ENCODE measurements at regions not wholly inside any gene's neighbourhood (a gene's known extent, or its start where the extent isn't known, plus 50 kb on each side); places are given as distances from the start of the nearest gene placed in this dataset.

DNA sequence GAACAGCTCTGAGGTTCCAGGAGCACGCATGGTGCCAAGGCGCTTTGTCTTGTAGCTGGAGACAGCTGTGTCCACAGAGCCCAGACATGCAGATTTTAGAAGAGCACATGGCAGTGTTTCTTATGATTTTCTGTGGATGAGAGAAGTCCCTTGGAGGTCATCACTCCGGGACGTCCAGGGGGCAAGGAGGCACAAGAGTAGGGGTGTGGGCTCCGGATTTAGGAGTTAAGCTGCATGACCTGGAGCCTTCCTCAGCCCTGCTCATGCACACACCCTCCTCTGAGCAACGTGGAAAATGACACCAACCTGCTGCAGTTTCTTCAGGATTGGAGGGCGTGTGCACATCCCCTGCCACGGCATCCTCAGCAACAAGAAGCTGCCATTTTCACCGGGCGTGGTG lies 1286.7 kb downstream of the TBC1D22A start:
- no peak for DNase-seq (ENCODE audit: low read depth, low spot score)
- no peak for ATAC-seq
- no peak overlapping the region for H3K9ac ChIP-seq (ENCODE audit: low read length)
- CTCF ChIA-PET: no interaction called here
- no peaks in the 10 kb centered on the region for H4K20me1 ChIP-seq (ENCODE audit: insufficient read depth)
- peaks cover 0 to 3% of the 10 kb centered on the region in 2 experiments; a peak in 1 of 4 replicates for H3K9me3 ChIP-seq (ENCODE audit: control insufficient read depth in 1 of 2, insufficient read depth in 1 of 2, low read depth in 1 of 2, low read length in 2 of 2)
- 0 out of 2 replicates have a peak, but pooled peaks cover 4% of the 10 kb centered on the region for H3K27me3 ChIP-seq (ENCODE audit: insufficient read depth, low read length)
- H2AFZ ChIP-seq (ENCODE audit: low read depth, low read length, poor library complexity, severe bottlenecking): no peak overlapping the region
- TF ChIP-seq, protein P1, sequence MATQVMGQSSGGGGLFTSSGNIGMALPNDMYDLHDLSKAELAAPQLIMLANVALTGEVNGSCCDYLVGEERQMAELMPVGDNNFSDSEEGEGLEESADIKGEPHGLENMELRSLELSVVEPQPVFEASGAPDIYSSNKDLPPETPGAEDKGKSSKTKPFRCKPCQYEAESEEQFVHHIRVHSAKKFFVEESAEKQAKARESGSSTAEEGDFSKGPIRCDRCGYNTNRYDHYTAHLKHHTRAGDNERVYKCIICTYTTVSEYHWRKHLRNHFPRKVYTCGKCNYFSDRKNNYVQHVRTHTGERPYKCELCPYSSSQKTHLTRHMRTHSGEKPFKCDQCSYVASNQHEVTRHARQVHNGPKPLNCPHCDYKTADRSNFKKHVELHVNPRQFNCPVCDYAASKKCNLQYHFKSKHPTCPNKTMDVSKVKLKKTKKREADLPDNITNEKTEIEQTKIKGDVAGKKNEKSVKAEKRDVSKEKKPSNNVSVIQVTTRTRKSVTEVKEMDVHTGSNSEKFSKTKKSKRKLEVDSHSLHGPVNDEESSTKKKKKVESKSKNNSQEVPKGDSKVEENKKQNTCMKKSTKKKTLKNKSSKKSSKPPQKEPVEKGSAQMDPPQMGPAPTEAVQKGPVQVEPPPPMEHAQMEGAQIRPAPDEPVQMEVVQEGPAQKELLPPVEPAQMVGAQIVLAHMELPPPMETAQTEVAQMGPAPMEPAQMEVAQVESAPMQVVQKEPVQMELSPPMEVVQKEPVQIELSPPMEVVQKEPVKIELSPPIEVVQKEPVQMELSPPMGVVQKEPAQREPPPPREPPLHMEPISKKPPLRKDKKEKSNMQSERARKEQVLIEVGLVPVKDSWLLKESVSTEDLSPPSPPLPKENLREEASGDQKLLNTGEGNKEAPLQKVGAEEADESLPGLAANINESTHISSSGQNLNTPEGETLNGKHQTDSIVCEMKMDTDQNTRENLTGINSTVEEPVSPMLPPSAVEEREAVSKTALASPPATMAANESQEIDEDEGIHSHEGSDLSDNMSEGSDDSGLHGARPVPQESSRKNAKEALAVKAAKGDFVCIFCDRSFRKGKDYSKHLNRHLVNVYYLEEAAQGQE (IDR thresholded peaks at IDR 0.05; ENCODE audit: low read depth): no peak
- TF ChIP-seq, protein P2, sequence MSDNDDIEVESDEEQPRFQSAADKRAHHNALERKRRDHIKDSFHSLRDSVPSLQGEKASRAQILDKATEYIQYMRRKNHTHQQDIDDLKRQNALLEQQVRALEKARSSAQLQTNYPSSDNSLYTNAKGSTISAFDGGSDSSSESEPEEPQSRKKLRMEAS (IDR thresholded peaks at IDR 0.05): no peak
- no peak for TF ChIP-seq EZH2phosphoT487 (IDR thresholded peaks at IDR 0.05; ENCODE audit: borderline replicate concordance)
- H3K4me2 ChIP-seq (ENCODE audit: low read length): no peak overlapping the region
- no peak overlapping the region for H3K4me3 ChIP-seq (replicated peaks in 1 of 2; ENCODE audit: low read depth in 1 of 2, low read length in 2 of 2)
- BruUV-seq (replicated peaks): no TSS peak
- no peaks in the 10 kb centered on the region for H3K9me2 ChIP-seq (ENCODE audit: insufficient read depth)
- no peaks in the 10 kb centered on the region for H3K36me3 ChIP-seq (ENCODE audit: control insufficient read depth in 1 of 2, insufficient read depth in 2 of 2, low read length in 2 of 2)
- RAD21 ChIA-PET (ENCODE audit: low non-redundant PET in 1 of 2, low total read pairs in 2 of 2, uncharacterized antibody in 2 of 2, unreplicated experiment in 2 of 2): no interaction called here
- H3K27ac ChIP-seq (ENCODE audit: low read depth, low read length): no peak overlapping the region
- POLR2A ChIA-PET: no interaction called here
- H3K79me2 ChIP-seq (ENCODE audit: insufficient read depth, low read length): no peaks in the 10 kb centered on the region
- no peaks in the 10 kb centered on the region for H3K4me1 ChIP-seq (ENCODE audit: control insufficient read depth in 1 of 2, insufficient read depth in 2 of 2, low read length in 2 of 2)
- intact Hi-C loops (cut with micrococcal nuclease): no loop called here

DNA sequence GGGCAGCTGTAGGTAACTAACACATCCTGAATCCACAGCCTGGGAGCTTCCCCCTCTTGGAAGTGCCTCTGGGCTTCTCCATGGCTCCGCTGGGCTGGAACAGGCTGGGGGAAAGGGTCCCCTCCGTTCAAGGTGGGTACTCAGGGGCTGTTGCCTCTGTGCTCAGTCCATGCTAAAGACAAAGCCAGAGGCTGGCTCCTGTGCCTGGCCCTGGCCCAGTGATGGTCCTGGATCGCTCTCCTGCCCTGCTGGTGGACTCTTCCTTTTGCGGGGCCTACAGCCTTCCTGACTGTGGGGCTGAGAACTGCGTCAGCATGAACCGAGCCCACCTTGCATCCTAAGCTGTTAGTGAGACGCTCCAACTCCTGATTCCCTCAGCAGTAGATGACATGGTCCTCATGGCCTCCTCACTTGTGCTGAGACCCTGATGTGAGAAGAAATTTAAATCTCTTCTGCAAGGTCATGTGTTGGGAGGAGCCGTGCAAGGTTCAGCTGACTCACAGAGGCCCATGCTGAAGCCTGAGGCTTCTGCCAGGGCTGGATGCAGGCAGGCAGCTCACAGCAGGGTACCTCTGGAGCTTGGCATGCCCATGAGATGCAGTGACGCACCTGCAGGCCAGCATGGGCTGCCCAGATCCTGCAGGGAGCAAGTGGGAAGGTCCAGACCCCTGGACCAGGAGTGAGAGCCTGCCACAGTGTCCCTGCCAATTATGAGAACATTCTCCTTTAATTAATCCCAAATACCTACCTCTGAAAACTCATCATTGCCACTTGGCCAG lies 1285.5 kb downstream of the TBC1D22A start:
- H3K9me3 ChIP-seq (ENCODE audit: control insufficient read depth in 1 of 2, insufficient read depth in 1 of 2, low read depth in 1 of 2, low read length in 2 of 2): no peaks in the 10 kb centered on the region; a peak in 1 of 4 replicates

More for the DNA sequence above, 1285.5 kb downstream of the TBC1D22A start:
- Histone ChIP-seq H3K4me3 (replicated peaks in 1 of 2; ENCODE audit: low read depth in 1 of 2, low read length in 2 of 2) (no peak overlapping the region), H3K36me3 (ENCODE audit: control insufficient read depth in 1 of 2, insufficient read depth in 2 of 2, low read length in 2 of 2) (no peaks in the 10 kb centered on the region), H3K9me2 (ENCODE audit: insufficient read depth) (no peaks in the 10 kb centered on the region), H3K27me3 (ENCODE audit: insufficient read depth, low read length) (0 out of 2 replicates have a peak, but pooled peaks cover 4% of the 10 kb centered on the region), H3K27ac (ENCODE audit: low read depth, low read length) (no peak overlapping the region), H3K79me2 (ENCODE audit: insufficient read depth, low read length) (no peaks in the 10 kb centered on the region), H4K20me1 (ENCODE audit: insufficient read depth) (no peaks in the 10 kb centered on the region), H3K9ac (ENCODE audit: low read length) (no peak overlapping the region), H3K4me1 (ENCODE audit: control insufficient read depth in 1 of 2, insufficient read depth in 2 of 2, low read length in 2 of 2) (no peaks in the 10 kb centered on the region), H2AFZ (ENCODE audit: low read depth, low read length, poor library complexity, severe bottlenecking) (no peak overlapping the region), H3K4me2 (ENCODE audit: low read length) (no peak overlapping the region)
- RAD21 ChIA-PET (ENCODE audit: low non-redundant PET in 1 of 2, low total read pairs in 2 of 2, uncharacterized antibody in 2 of 2, unreplicated experiment in 2 of 2): no interaction called here
- no peak for ATAC-seq
- BruUV-seq (replicated peaks): no TSS peak
- intact Hi-C loops (cut with micrococcal nuclease): no loop called here
- TF ChIP-seq, protein P3, sequence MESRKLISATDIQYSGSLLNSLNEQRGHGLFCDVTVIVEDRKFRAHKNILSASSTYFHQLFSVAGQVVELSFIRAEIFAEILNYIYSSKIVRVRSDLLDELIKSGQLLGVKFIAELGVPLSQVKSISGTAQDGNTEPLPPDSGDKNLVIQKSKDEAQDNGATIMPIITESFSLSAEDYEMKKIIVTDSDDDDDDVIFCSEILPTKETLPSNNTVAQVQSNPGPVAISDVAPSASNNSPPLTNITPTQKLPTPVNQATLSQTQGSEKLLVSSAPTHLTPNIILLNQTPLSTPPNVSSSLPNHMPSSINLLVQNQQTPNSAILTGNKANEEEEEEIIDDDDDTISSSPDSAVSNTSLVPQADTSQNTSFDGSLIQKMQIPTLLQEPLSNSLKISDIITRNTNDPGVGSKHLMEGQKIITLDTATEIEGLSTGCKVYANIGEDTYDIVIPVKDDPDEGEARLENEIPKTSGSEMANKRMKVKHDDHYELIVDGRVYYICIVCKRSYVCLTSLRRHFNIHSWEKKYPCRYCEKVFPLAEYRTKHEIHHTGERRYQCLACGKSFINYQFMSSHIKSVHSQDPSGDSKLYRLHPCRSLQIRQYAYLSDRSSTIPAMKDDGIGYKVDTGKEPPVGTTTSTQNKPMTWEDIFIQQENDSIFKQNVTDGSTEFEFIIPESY (IDR thresholded peaks at IDR 0.05; ENCODE audit: extremely low read depth, insufficient replicate concordance, low read length): no peak
- TF ChIP-seq SRF (IDR thresholded peaks at IDR 0.05; ENCODE audit: low read depth) (no peak), FOSL1 (IDR thresholded peaks at IDR 0.05; ENCODE audit: low read depth) (no peak)
- TF ChIP-seq, protein P2 (IDR thresholded peaks at IDR 0.05): no peak
- no peak for DNase-seq (ENCODE audit: low read depth, low spot score)
- POLR2A ChIA-PET: no interaction called here
- CTCF ChIA-PET: no interaction called here
